BJ (cell line): ENCODE measurements at regions not wholly inside any gene's neighbourhood (a gene's known extent, or its start where the extent isn't known, plus 50 kb on each side); places are given as distances from the start of the nearest gene placed in this dataset.

ENCODE experiments used
- CTCF ChIA-PET: fragments of 350-600 bp; formaldehyde crosslinking; extraction: SDS; loops from one replicate; lab custom pipeline; 2021; ENCODE audit warnings: antibody characterized with exemption, inconsistent platforms; lab: Yijun Ruan, JAX
- POLR2A ChIA-PET: fragments of 300-600 bp; sonication (Branson Sonifier 250); formaldehyde crosslinking; extraction: SDS; loops from one replicate; lab custom pipeline; 2021; ENCODE audit warnings: antibody characterized with exemption; lab: Charles Lee
- DNase-seq: peaks from one replicate; pipeline ENCODE4 v3.0.0-alpha.2; 2011; ENCODE audit warnings: low read depth
- H3K27me3 ChIP-seq: 2 replicates; pipeline ENCODE4 v1.6.0; 2011; ENCODE audit warnings: low read length; ENCODE audit not compliant: control insufficient read depth, insufficient read depth
- H3K36me3 ChIP-seq: 2 replicates; pipeline ENCODE4 v1.5.1; 2011; ENCODE audit warnings: low read length; ENCODE audit not compliant: control insufficient read depth, insufficient read depth
- H3K4me3 ChIP-seq: 2 replicates; pipeline ENCODE4 v1.5.1; 2011; ENCODE audit warnings: low read depth, mild to moderate bottlenecking, control low read depth, low read length
- CTCF ChIP-seq: IDR thresholded peaks from 2 replicates; pipeline ENCODE4 v1.5.1; 2011; ENCODE audit warnings: low read depth, mild to moderate bottlenecking, control low read depth, inconsistent platforms, low read length, moderate library complexity; ENCODE audit not compliant: insufficient read depth

GRCh38 chr11:116586392-116586791, 186.4 kb downstream of the BUD13 start:
- no peak for TF ChIP-seq CTCF
- Histone ChIP-seq H3K4me3 (no peak overlapping the region), H3K27me3 (peaks cover 7% of the 10 kb centered on the region), H3K36me3 (no peaks in the 10 kb centered on the region)
- ChIA-PET POLR2A (no interaction called here), CTCF (interaction anchor here (1.0 kb wide), 1 partner anchor 9 kb away, joined by 3 read pairs; no protein-coding TSS in a partner anchor)
- DNase-seq, result no peak

GRCh38 chr11:116582571-116582970, 190.2 kb downstream of the BUD13 start:
- POLR2A ChIA-PET, result no interaction called here
- CTCF ChIA-PET, result no interaction called here

GRCh38 chr11:116581349-116581748, 191.4 kb downstream of the BUD13 start:
- Histone ChIP-seq H3K4me3 (no peak overlapping the region), H3K36me3 (no peaks in the 10 kb centered on the region), H3K27me3 (peaks cover 18% of the 10 kb centered on the region)
- ChIA-PET POLR2A (no interaction called here), CTCF (no interaction called here)
- DNase-seq, result no peak
- TF ChIP-seq CTCF, result no peak

More at GRCh38 chr11:116582571-116582970, 190.2 kb downstream of the BUD13 start:
- TF ChIP-seq CTCF, result no peak
- DNase-seq, result no peak
- Histone ChIP-seq H3K4me3 (no peak overlapping the region), H3K27me3 (peaks cover 18% of the 10 kb centered on the region), H3K36me3 (no peaks in the 10 kb centered on the region)

GRCh38 chr11:116580799-116581198, 192.0 kb downstream of the BUD13 start:
- peaks cover 18% of the 10 kb centered on the region for H3K27me3 ChIP-seq
- H3K4me3 ChIP-seq, result no peak overlapping the region
- DNase-seq, result no peak
- no peaks in the 10 kb centered on the region for H3K36me3 ChIP-seq
- ChIA-PET CTCF (interaction anchor here (1.0 kb wide), 1 partner anchor 9 kb away, joined by 3 read pairs; no protein-coding TSS in a partner anchor), POLR2A (no interaction called here)
- TF ChIP-seq CTCF, result no peak

GRCh38 chr11:116579857-116580727, 192.7 kb downstream of the BUD13 start:
- peaks cover 18% of the 10 kb centered on the region for H3K27me3 ChIP-seq
- TF ChIP-seq CTCF, result no peak
- H3K36me3 ChIP-seq, result no peaks in the 10 kb centered on the region
- no peak overlapping the region for H3K4me3 ChIP-seq
- no peak for DNase-seq
- CTCF ChIA-PET, result interaction anchor here (1.0 kb wide), 1 partner anchor 10 kb away, joined by 3 read pairs; no protein-coding TSS in a partner anchor
- POLR2A ChIA-PET, result no interaction called here
